Globus pallidus (tissue), 1 donor: ENCODE measurements at regions not wholly inside any gene's neighbourhood (a gene's known extent, or its start where the extent isn't known, plus 50 kb on each side); places are given as distances from the start of the nearest gene placed in this dataset.
"Not testable (repeated sequence)": the region's sequence is repeated elsewhere in the genome, so short reads cannot be mapped to it uniquely, and the experiment has no call there.

ENCODE experiments used
- DNase-seq: peaks from one replicate; pipeline ENCODE4 v3.0.0-alpha.2; 2015; ENCODE audit warnings: low spot score

DNA sequence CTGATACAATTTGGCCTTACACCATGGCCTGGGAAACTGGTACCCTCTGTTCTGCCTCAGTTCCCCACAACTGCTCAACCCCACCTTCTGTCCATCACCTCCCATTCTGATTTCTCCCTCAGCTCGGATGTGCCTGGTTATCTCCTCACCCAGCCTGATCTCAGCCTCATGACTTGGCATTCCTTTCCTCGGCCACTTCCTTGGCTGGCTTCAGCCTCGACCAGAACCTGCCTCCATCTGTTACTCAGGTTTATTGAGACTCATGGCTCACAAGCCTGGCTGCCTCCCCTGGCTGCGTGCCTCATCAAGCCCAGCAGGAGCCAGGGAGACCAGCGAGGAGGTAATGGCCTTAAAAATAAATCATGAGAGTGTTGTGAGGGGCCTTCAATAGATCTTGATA is 356.2 kb upstream of the SPRED2 start:
- DNase-seq: no peak

DNA sequence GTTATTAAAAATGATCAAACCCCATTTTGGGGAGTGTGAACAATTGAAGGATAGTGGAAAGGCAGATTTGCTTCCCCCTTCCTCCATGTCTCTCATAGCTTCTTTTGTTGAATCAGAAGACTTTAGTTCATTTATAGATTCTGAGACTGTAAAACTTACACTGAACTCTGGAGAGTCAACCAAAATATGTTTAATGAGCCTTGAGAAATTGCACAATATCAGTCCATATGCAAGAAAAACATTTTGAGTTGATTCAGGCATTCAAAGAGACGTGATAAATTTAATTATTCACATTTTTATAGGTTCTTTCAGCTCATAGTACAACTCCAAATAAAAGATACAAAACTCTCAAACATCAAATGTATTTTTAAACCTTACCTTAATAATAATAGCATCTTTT is 354.4 kb upstream of the SPRED2 start:
- no peak for DNase-seq

DNA sequence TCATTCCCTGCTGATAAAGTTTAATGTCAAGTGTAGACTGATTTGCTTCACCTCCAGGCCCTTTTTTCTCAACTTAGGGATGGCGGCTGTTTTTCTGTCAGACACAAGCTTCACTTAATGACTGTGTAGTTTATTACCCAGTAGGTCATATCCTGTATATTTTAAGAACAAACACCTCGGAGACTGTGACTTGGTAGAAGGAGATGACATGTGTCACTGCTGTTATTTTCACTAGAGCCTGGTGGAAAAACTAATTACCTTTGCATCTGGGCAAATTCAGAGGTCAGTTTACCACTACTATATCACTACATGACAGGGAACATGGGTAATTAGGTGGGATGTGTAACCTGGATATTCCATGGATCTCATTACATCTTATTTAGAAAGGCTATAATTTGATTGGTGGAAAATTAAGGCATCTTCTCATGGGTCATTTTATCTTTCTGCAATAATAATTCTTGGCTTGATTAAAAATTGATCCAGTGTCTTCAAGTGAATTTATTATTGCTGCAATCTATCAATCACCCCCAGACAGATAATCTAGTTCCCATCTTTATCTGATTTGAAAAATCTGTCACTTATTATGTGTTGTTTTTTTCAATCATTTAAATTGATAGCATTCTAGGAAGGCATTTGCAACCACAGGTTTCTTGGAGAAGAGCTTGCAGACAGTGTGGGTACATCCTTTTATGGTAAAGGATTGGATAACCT is 353.8 kb upstream of the SPRED2 start:
- DNase-seq: no peak

DNA sequence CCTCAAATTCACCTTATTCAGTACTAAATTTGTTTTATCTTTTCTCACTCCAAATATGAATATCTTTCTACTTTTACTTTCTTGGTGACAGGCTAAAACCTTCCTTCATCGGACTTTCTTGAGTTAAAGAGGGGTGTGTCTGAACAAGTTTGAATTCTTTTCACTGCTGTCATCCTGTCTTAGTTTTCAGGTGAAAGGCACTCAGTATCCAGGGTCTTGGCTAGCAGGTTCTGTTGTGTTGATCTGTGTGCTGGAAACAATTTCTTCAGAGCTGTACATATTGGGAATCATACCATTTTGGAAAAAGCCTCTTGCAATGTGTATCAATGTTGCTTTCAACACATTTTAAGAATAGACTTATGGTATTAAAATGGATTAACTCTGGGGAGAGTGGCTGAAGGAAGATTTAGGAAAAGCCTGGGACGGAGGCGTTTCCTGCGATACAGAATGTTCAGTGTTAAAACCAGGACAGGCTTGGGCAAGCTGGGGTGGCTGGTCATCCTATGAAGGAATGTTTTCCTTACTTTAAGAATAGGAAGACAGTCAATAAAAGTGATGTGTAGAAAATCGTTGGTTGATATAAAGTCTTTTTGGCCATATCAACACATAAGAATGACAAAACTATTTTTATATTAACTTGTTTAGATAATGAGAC is 350.7 kb upstream of the SPRED2 start:
- DNase-seq: no peak

DNA sequence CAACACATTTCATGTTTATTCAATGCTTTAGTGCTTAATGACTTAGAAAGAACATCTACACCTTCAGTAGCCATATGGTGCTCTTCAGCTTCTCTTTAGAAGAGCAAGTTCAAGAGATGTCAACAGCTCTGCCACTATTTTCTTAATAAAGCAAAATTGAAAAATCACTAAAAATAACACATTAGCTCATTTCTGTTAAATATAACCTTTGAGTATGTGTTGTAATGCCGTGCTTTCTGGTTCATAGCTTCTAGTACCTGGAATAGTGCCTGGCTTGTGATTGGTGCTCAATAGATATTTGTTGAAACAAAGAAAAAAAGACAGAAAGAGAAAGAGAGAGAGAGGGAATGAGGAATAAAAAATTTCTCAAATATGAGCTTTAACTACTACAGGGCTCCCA is 349.8 kb upstream of the SPRED2 start:
- no peak for DNase-seq

DNA sequence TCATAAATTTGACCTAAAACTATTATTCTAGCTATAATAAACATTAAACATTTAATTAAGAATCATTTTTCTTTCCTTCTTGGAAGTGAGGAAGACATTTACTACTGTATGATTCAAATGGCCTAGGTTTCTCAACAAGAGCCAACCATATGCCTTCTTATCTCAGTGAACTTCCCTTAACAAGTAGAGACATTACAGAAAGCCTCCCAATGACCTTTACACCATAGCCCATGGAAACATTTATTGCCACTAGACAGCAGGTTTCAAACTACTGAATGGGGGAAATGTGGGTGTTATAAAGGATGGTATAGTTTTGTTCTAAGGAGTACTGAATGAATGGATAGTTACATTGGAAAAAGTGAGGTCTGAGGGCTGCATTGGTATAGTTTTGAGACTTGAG is 349.4 kb upstream of the SPRED2 start:
- no peak for DNase-seq

DNA sequence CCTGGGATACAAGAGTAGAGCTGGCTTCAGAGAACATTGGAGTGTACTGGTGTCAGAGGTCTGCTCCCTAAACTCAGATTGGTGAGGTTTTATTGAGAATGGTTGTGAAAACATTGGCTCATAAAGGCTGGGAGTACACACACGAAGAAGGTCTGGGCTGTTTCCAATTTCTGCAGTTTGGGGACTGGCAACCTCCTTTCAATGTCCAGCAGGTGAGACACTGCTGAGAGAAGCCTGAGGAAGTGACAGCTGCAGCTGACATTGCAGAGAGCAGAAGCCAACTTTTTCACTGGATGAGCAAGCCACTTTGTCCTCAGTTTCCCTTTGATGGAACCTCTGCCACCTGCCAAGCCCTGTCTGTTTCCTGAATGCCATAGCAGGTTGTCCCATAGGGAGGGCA is 346.6 kb upstream of the SPRED2 start:
- DNase-seq: no peak

DNA sequence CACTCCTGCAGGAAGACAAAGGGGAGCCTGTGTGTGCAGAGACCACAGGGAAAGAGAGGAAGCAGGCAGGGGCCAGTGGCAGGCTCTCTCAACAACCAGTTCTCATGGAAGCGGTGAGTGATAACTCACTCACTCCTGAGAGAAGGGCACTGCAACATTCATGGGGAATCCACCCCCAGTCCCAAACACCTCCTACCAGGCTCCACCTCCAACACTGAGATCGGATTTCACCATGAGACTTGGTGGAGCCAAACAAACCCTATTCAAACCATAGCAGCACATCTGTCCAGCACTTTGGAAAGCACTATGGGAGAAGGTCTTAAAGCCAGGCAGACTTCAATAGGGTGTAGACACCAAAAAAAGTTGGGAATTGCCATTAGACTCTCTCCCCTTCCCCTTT is 345.7 kb upstream of the SPRED2 start:
- DNase-seq: no peak

DNA sequence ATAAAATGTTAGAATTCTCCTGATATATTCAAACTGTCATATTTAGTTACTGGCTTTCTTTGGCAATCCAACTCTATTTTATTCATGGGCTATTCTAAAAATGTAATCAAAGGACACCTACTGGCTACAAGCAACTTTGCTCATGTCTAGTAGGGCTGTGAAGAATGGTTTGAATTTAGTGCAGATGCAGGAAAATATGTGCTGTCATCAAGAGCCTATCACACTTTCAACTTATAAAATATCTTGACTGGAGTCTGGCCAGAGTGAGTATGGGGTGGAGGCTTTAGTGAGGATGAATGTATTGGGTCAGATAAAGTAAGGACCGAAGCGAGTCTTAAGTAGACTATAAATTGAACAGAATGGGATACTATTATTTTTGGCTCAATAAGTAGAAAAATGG is 343.4 kb upstream of the SPRED2 start:
- DNase-seq: no peak

DNA sequence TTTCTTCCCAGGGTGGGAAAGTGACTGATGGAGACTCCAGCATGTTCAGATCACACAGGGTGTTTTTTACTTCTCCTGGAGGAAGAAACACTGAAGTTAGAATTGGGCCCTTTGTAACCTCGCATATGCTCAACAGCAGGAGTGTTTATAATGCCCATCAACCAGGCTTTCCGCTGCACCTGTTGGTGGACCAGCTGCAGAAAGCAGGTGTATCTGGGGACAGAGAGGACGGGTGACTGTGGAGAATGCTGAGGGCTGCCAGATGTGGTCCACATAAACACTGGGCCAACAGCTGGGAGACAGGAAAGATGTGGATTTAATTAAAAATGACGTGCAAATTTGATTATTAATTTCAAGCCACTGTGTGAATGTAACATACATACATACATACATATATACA is 335.5 kb upstream of the SPRED2 start:
- DNase-seq: no peak

DNA sequence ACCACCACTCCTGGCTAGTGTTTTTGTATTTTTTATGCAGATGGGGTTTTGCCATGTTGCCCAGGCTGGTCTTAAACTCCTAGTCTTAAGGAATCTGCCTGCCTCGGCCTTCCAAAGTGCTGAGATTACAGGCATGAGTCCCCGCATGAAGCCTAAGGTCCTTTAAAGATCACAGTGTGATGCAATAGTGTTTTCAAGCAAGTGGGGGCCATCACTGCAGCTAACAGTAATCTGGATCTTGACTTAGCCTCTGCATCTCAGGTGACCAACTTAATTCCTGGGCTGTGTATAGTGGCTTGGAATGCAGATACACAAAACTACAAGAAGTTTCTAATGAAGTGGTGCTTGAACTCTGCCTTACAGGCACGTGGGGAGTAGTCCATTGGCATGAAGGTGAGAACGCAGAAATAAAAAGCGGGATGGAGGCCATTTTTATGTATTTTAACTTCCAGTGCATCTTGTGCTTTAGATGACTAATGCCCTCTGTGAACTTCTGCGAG is 334.4 kb upstream of the SPRED2 start:
- DNase-seq: no peak

DNA sequence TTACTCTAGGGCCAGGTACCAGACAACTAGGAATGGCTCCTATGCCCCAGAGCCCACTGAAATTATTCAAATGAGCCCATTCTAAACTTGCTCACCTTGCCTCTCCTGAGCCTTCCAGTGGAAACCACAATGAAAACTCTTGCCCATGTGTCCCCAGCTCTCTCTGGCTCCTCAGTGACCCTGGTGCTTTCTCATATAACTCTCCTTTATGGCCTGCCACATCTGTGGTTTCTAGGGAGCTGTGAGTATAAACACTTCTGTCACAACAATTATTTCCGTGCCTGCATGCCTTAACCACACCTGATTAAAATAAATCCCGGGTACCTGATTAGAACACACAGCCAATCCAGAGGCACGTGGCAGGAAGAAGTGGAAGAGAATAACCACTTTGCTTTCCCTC is 333.0 kb upstream of the SPRED2 start:
- no peak for DNase-seq

DNA sequence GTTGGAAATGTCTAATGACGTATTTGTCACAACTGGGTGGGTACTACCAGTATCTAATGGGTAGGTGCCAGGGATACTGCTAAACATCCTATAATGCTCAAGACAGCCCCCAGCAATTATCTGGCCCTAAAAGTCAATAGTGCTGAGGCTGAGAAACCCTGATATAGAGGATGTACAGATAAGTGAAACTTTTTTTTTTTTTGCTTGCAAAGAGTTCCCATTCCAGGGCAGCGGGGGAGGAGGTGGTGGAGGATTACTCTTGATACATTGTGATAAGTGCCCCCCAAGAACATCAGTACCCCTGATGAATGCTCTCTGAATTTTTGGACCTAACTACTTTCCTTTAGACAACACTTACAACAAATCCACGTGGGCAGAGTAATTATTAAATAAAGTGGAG is 329.7 kb upstream of the SPRED2 start:
- no peak for DNase-seq

DNA sequence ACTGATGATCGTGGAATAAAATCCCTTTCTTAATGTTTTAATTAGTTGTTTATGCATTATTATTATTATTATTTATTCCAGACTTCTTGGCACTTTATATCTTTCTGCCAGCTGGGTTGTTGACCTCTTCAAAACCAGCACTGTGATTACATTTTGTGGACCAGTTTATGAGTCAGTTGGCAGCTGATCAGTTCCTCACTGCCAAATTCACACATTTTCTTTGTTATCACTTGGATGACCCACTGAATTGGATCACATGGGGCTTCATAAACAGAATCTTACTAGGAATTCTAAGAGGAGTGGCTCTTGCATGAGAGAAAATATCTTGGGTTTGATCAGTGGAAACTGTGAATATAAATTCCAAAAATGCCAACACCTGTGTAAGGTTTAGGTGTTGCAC is 321.8 kb upstream of the SPRED2 start:
- no peak for DNase-seq

DNA sequence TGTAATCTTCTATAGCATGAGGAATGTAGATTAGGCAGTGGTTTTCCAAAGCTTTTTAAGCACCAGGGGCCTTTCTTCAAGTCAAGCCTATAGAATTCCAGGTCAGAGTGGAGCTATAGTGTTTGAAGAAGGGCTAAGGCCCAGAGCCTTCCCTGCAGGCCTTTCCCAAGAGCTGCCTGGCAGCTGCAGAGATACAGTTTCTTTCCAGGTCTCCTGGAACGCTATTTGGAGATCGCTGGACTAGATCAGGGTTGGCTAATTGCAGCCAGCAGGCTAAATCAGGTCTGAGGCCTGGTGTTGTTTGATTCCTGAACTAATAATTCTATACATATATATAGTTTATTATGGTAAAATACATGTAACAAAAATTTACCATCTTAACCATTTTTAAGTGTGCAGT is 319.0 kb upstream of the SPRED2 start:
- no peak for DNase-seq

DNA sequence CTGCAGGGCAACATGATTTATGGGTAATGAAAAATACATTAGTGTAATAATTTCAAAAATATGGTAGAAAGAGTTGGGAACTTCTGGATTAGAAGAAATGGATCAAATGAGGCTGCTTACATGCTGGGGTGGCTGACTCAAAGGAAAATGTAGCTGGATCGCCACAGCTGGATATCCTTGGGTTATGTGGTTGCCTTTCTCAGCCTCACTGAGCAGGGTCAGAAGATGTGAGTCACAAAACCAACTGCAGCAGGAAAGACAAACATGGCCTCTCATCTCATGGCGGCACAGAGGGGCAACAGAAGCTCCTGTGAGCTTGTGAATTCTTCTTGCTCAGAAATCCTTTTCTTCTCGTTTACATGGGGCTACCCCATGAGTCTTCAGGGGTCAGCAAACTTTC is 317.1 kb upstream of the SPRED2 start:
- DNase-seq: no peak

DNA sequence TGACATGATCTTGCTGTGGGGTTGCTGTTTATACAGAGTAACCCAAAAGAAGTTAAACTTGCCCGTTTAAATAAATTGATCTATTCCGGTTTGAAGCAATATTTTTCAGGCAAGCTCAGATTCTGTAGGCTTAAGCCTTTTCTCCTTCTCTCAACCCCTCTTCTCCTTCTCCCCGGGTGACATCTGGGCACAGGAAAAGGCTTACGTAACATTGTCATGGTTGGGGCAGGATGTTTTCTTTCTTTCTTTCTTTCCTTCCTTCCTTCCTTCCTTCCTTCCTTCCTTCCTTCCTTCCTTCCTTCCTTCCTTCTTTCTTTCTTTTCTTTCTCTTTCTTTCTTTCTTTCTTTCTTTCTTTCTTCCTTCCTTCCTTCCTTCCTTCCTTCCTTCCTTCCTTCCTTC is 315.5 kb upstream of the SPRED2 start:
- not testable (repeated sequence) for DNase-seq

DNA sequence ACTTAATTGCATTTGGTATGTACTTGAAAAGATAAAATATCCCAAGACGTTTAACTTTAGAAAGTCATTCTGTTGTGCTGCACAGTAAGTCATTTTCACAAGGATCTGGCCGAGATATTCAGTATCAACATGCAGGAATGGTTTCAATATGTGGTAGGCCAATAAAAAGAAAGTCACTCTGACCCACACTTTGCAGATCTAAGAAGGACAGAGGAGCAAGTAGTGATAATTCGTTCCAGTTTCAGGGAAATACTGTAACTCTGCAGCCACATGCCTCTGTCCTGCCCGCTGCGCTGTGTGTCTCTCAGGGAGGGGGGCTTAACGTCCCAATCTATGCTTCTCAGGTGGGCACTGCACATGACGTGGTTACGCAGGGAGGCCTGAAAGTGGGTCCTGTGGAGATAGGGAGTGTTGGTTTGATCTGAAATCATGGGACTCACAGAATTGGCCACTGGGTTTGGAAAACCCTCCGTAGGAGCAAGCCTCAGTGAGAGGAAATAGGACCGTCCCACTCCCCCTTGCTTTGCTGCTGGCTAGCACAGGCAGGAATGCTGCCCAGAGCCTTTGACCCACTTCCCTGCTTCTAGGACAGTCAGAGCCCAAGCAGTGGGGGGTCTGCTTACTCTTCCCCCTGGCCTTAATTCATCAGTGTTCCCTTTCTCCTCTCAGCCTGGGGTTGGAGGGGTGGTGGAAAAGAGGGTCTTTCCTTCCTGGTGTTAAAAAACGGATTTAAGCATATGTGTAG is 314.7 kb upstream of the SPRED2 start:
- peak; percentile 12 for DNase-seq

DNA sequence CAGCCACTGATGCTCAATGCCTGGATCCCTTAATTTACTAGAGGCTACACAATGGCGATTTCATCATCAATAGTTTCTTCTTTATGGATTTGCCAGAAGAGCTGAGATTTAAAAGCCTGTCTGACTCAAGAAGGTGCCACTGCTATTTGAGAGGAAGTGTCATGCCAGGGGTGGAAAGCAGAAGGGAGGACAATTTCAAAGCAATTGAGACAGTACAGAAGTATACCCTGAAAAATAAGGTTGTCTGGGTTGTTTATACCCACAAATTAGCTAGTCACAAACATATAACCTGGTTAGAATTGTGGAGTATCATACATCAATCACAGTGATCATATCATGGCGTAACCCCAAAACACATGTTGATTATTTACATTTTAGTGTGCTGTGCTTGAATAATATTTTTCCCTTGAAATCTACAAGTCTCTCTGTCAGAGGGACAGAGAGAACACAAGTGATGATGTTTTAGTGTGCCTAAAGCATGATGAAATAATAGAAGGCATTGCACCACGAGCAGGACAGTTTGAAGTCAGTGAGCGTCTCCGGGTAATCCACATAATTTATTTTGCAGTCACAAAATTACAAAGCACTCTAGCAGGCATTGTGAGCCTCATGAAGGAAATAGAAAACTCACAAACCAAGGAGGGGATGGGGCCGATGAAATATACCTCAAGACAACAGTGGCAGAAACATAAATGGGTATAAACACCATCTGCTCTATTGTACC is 312.2 kb upstream of the SPRED2 start:
- DNase-seq: no peak

DNA sequence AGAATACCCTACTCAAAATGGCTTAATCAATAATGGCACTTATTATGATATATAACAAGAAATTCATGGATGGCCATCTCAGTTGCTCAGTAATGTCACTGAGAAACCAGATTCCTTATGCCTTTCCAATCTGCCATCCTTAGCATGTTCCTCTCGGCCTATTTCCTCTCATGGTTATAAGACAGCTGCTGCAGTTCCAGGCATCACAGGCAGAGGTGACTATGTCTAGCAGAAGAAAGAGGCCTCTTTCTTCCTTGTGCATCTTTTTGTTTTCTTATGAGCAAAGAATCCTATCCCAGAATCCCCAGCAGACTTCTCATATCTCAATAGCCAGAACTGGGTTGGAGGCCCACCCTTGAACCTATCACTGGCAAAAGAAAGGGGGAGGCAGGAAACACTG is 310.6 kb upstream of the SPRED2 start:
- no peak for DNase-seq

DNA sequence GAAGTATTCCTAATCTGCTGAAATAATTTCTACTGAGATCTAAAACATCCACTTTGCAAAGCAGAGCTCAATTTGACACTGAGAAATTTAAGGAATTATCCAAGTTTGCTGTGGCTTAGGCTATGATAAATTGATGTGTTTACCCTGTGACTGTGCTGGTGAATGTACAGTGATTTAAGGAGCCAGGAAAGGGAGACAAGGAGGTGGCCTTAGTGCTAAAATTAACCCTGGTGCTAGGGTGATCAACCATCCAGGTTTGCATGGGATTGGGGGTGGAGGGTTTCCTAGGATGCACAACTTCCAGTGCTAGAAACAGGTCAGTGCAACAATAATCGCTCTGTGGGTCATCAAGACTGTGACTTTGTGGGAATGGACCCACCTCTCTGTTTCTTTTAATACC is 307.5 kb upstream of the SPRED2 start:
- no peak for DNase-seq

DNA sequence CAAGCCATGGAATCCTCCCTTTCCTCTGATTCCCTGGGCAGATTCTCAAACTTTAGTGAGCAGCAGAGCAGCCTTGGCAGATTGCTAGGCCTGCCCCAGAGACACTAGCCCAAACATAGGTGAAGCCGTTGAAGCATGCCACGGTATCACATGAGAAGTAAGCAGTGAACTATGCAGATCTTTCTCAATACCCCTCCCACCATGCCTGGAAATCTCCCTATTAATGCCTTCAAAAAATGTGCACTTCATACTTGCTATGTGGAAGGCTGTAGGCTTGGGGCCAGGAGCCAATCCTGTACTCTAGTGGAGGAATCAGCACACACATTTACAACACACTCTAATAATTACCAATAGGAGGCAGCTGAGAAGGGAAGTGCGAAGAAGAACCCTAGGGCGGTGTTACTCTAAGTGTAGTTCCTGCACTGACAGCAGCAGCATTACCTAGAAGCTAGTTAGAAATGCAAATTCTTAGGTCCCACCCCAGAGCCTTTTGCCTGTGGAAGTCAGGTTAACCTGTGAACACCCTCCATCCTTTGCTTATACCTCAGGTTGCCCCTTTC is 305.1 kb upstream of the SPRED2 start:
- no peak for DNase-seq
